Keratinocyte (primary cell): ENCODE measurements at regions not wholly inside any gene's neighbourhood (a gene's known extent, or its start where the extent isn't known, plus 50 kb on each side); places are given as distances from the start of the nearest gene placed in this dataset.

Experiments
- DNase-seq: peaks from one replicate; pipeline ENCODE4 v3.0.0-alpha.2; 2011; ENCODE audit warnings: low read depth, missing footprints, low spot score
- FAIRE-seq: peaks from 2 replicates; lab custom pipeline; 2011; peaks lifted over from hg19 to GRCh38; lab: Jason Lieb, UNC
- H2AFZ ChIP-seq: 2 replicates; pipeline ENCODE4 v1.6.0; 2012; ENCODE audit warnings: low read length, control low read depth, inconsistent platforms; ENCODE audit not compliant: control insufficient read depth
- H3K27ac ChIP-seq: 2 replicates; pipeline ENCODE4 v1.5.1; 2011; ENCODE audit warnings: low read length; ENCODE audit not compliant: control insufficient read depth, insufficient read depth
- H3K27me3 ChIP-seq: 3 replicates; pipeline ENCODE4 v1.6.0; 2011; ENCODE audit warnings: low read length; ENCODE audit not compliant: control insufficient read depth, insufficient read depth; ENCODE audit errors: extremely low read depth
- H3K36me3 ChIP-seq, 2 experiments: 2 replicates in 1 of 2; 3 replicates in 1 of 2; pipeline ENCODE4 v1.5.1; 2011; ENCODE audit warnings: low read length in 2 of 2, mild to moderate bottlenecking in 1 of 2; ENCODE audit not compliant: control insufficient read depth in 2 of 2, insufficient read depth in 2 of 2; ENCODE audit errors: extremely low read depth in 1 of 2
- H3K4me1 ChIP-seq: 3 replicates; pipeline ENCODE4 v1.5.1; 2011; ENCODE audit warnings: low read length; ENCODE audit not compliant: control insufficient read depth, insufficient read depth; ENCODE audit errors: extremely low read depth
- H3K4me2 ChIP-seq: 3 replicates; pipeline ENCODE4 v1.6.0; 2011; ENCODE audit warnings: low read depth, low read length; ENCODE audit not compliant: control insufficient read depth, insufficient read depth; ENCODE audit errors: extremely low read depth
- H3K4me3 ChIP-seq, 3 experiments: fragments of 200-600 bp in 1 of 3; sonication (generic) in 1 of 3; 2 replicates in 2 of 3; 3 replicates in 1 of 3; pipeline ENCODE4 v1.5.1; 2011 to 2016; ENCODE audit warnings: low read length in 3 of 3, mild to moderate bottlenecking in 3 of 3, control low read depth in 2 of 3, inconsistent platforms in 1 of 3, low read depth in 1 of 3, mixed read lengths in 1 of 3, mixed run types in 1 of 3, moderate library complexity in 1 of 3; ENCODE audit not compliant: control insufficient read depth in 2 of 3, insufficient read depth in 2 of 3; ENCODE audit errors: extremely low read depth in 1 of 3
- H3K79me2 ChIP-seq: 2 replicates; pipeline ENCODE4 v1.6.0; 2012; ENCODE audit warnings: low read length; ENCODE audit not compliant: control insufficient read depth, insufficient read depth
- H3K9ac ChIP-seq: 3 replicates; pipeline ENCODE4 v1.6.0; 2011; ENCODE audit warnings: low read length; ENCODE audit not compliant: control insufficient read depth, insufficient read depth; ENCODE audit errors: extremely low read depth
- H3K9me1 ChIP-seq: 3 replicates; pipeline ENCODE4 v1.6.0; 2011; ENCODE audit warnings: low read length; ENCODE audit not compliant: control insufficient read depth, insufficient read depth; ENCODE audit errors: extremely low read depth
- H3K9me3 ChIP-seq: 2 replicates; pipeline ENCODE4 v1.5.1; 2012; ENCODE audit warnings: low read depth, low read length; ENCODE audit not compliant: control insufficient read depth
- H4K20me1 ChIP-seq: 3 replicates; pipeline ENCODE4 v1.6.0; 2011; ENCODE audit warnings: low read length; ENCODE audit not compliant: control insufficient read depth, insufficient read depth; ENCODE audit errors: extremely low read depth
- CTCF ChIP-seq, 3 experiments: IDR thresholded peaks in 1 of 3; conservative IDR thresholded peaks in 1 of 3; optimal IDR thresholded peaks in 1 of 3; 2 replicates in 2 of 3; 3 replicates in 1 of 3; pipeline versions ENCODE3 to v1.5.1; 2011; ENCODE audit warnings: low read length in 3 of 3, mild to moderate bottlenecking in 3 of 3, moderate library complexity in 2 of 3, control low read depth in 1 of 3, inconsistent platforms in 1 of 3; ENCODE audit not compliant: insufficient read depth in 2 of 3; ENCODE audit errors: extremely low read depth in 1 of 3
- EZH2 ChIP-seq: IDR thresholded peaks from one replicate; pipeline ENCODE4 v1.6.1; 2012; ENCODE audit warnings: inconsistent platforms, mild to moderate bottlenecking, low read length, moderate library complexity
- dilution Hi-C: fragments of 300-500 bp; cut with MboI; formaldehyde crosslinking; loops from one replicate; pipeline ENCODE4 v1.7.0; 2020; ENCODE audit warnings: low sequenced_read_pairs; ENCODE audit not compliant: extremely low pct_ligation_motif_present

DNA sequence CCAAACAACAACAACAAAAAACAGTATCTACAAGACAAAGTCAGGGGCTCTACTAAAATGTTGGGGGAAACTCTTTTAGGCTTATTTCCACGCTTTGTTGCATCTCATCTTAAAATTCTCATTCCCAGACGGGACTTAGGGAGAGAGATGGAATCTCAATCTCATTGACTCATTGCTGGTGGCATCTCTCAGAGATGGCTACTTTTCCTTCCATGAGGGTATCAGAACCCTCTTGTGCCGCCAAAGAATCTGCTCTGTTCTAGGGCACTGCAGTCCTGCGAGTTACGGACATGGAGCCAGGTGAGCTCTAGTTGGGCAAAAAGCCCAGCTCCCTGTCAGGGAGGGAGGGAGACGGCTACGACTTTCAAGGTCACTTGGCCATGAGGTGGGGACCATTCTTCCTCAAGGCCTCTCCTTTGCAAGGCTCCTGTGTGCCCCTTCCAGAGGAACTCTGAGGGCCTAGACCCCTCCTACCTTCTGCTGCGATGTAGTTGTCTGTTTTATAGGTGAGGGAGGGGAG is 68.0 kb downstream of the MYCN start:
- dilution Hi-C loops = no loop called here

DNA sequence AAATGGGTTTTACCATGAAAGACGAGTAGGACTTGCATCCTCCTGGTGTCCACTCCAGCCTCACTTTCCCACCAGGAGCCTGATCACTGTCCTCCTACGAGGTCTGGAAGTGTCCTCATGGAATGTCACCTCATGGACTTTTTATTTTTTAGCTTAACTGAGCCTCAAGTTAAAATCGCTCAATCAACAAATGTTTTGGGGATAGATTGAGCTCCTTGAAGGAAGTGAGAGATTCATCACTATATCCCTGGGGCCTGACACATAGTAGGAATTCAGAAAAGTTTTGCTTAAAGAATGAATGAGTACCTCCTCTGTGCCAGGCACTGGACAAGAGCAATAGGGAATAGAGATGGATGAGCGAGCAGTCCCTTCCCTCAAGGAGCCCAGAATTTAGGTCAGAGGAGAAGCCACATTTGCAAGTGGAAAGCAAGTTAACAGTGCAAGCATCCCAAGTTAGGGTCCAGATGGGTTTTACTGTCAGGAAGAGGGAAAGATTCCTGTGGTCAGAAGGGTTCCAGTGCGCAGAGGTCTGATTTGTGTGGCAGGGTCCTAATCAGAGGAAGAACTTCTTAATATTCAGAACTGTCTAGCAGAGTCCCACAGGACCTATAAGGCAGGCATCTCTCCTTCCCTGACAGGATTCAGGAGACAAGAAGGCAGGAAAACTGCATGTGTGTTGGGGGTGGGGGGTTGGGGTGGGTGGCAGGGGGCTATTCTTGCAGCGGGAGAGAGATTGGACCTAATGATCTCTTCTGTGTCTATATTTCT is 67.0 kb downstream of the MYCN start:
- Histone ChIP-seq H3K9ac (no peak overlapping the region), H3K36me3 (no peaks in the 10 kb centered on the region), H3K79me2 (no peaks in the 10 kb centered on the region), H4K20me1 (no peaks in the 10 kb centered on the region), H3K4me1 (peaks cover 2% of the 10 kb centered on the region), H3K9me1 (no peaks in the 10 kb centered on the region), H2AFZ (no peak overlapping the region), H3K27ac (no peak overlapping the region), H3K9me3 (no peaks in the 10 kb centered on the region), H3K4me2 (no peak overlapping the region), H3K27me3 (no peaks in the 10 kb centered on the region), H3K4me3 (no peak overlapping the region)
- dilution Hi-C loops = no loop called here
- FAIRE-seq (no peak), DNase-seq (no peak)
- no peak for TF ChIP-seq EZH2

More for the DNA sequence above, 68.0 kb downstream of the MYCN start:
- no peak overlapping the region for H2AFZ ChIP-seq
- no peaks in the 10 kb centered on the region for H3K79me2 ChIP-seq
- H3K27me3 ChIP-seq = no peaks in the 10 kb centered on the region
- peaks cover 2% of the 10 kb centered on the region for H3K4me1 ChIP-seq
- no peak overlapping the region for H3K27ac ChIP-seq
- no peaks in the 10 kb centered on the region for H3K36me3 ChIP-seq
- no peaks in the 10 kb centered on the region for H4K20me1 ChIP-seq
- no peak overlapping the region for H3K4me2 ChIP-seq
- no peak overlapping the region for H3K4me3 ChIP-seq
- no peak for TF ChIP-seq CTCF (optimal IDR thresholded peaks at IDR 0.05 in 1 of 3, IDR thresholded peaks at IDR 0.05 in 1 of 3, conservative IDR thresholded peaks at IDR 0.05 in 1 of 3; ENCODE audit: extremely low read depth in 1 of 3, insufficient read depth in 2 of 3, low read length in 3 of 3)
- no peak for TF ChIP-seq EZH2
- no peaks in the 10 kb centered on the region for H3K9me1 ChIP-seq
- FAIRE-seq (no peak), DNase-seq (no peak)
- H3K9me3 ChIP-seq = no peaks in the 10 kb centered on the region
- H3K9ac ChIP-seq = no peak overlapping the region
